Trophoblast cell (in vitro differentiated cells and primary cell): ENCODE measurements at regions not wholly inside any gene's neighbourhood (a gene's known extent, or its start where the extent isn't known, plus 50 kb on each side); places are given as distances from the start of the nearest gene placed in this dataset.
"Not testable (repeated sequence)": the region's sequence is repeated elsewhere in the genome, so short reads cannot be mapped to it uniquely, and the experiment has no call there.

Experiments used
- DNase-seq, 2 donors: peaks; one replicate each; pipeline ENCODE4 v3.0.0-alpha.2; 2016
- H2AFZ ChIP-seq: 2 replicates; pipeline ENCODE4 v1.6.1; 2013; ENCODE audit warnings: low read length, moderate library complexity, mild to moderate bottlenecking; ENCODE audit not compliant: insufficient read depth, poor library complexity
- H2AK5ac ChIP-seq: 2 replicates; pipeline ENCODE4 v1.6.1; 2013; ENCODE audit warnings: mild to moderate bottlenecking, low read length
- H2BK120ac ChIP-seq: 2 replicates; pipeline ENCODE4 v1.6.1; 2013; ENCODE audit warnings: low read length, mild to moderate bottlenecking, moderate library complexity; ENCODE audit not compliant: insufficient read depth, poor library complexity
- H2BK12ac ChIP-seq: 2 replicates; pipeline ENCODE4 v1.6.1; 2013; ENCODE audit warnings: mild to moderate bottlenecking, low read length, moderate library complexity
- H2BK5ac ChIP-seq: 2 replicates; pipeline ENCODE4 v1.6.1; 2013; ENCODE audit warnings: low read length, low read depth, moderate library complexity, mild to moderate bottlenecking; ENCODE audit not compliant: poor library complexity
- H3K14ac ChIP-seq: 2 replicates; pipeline ENCODE4 v1.6.1; 2013; ENCODE audit warnings: mild to moderate bottlenecking, low read length
- H3K18ac ChIP-seq: 2 replicates; pipeline ENCODE4 v1.6.1; 2013; ENCODE audit warnings: mild to moderate bottlenecking, low read length
- H3K23ac ChIP-seq: 2 replicates; pipeline ENCODE4 v1.6.1; 2013; ENCODE audit warnings: low read length
- H3K27ac ChIP-seq: 2 replicates; pipeline ENCODE4 v1.5.1; 2013; ENCODE audit warnings: low read depth, mild to moderate bottlenecking, inconsistent platforms, low read length, moderate library complexity
- H3K27me3 ChIP-seq: 2 replicates; pipeline ENCODE4 v1.6.1; 2013; ENCODE audit warnings: inconsistent platforms, mild to moderate bottlenecking, low read length, moderate library complexity; ENCODE audit not compliant: insufficient read depth
- H3K36me3 ChIP-seq, 2 experiments: 1 replicate in 1 of 2; 2 replicates in 1 of 2; pipeline ENCODE4 v1.6.1; 2013; ENCODE audit warnings: low read length in 2 of 2, mild to moderate bottlenecking in 2 of 2, moderate library complexity in 1 of 2; ENCODE audit not compliant: insufficient read depth in 2 of 2, control insufficient read depth in 1 of 2
- H3K4ac ChIP-seq: 2 replicates; pipeline ENCODE4 v1.6.1; 2013; ENCODE audit warnings: low read depth, mild to moderate bottlenecking, low read length, moderate library complexity
- H3K4me1 ChIP-seq, 2 experiments: 1 replicate in 1 of 2; 2 replicates in 1 of 2; pipeline ENCODE4 v1.6.1; 2013; ENCODE audit warnings: low read length in 2 of 2, mild to moderate bottlenecking in 2 of 2, moderate library complexity in 1 of 2; ENCODE audit not compliant: insufficient read depth in 2 of 2, control insufficient read depth in 1 of 2
- H3K4me2 ChIP-seq: 2 replicates; pipeline ENCODE4 v1.6.1; 2013; ENCODE audit warnings: inconsistent platforms, mild to moderate bottlenecking, low read length, moderate library complexity
- H3K4me3 ChIP-seq: 2 replicates; pipeline ENCODE4 v1.5.1; 2013; ENCODE audit warnings: mild to moderate bottlenecking, low read depth, low read length, inconsistent platforms
- H3K79me1 ChIP-seq: one replicate; pipeline ENCODE4 v1.6.1; 2013; ENCODE audit warnings: low read length
- H3K79me2 ChIP-seq: 2 replicates; pipeline ENCODE4 v1.6.1; 2013; ENCODE audit warnings: low read length, mild to moderate bottlenecking; ENCODE audit not compliant: control insufficient read depth, insufficient read depth, poor library complexity
- H3K9ac ChIP-seq: 2 replicates; pipeline ENCODE4 v1.6.1; 2013; ENCODE audit warnings: mild to moderate bottlenecking, low read length
- H3K9me3 ChIP-seq: 2 replicates; pipeline ENCODE4 v1.6.1; 2013; ENCODE audit warnings: low read depth, mild to moderate bottlenecking, control low read depth, inconsistent platforms, low read length; ENCODE audit not compliant: insufficient read depth
- H4K12ac ChIP-seq: 2 replicates; pipeline ENCODE4 v1.6.1; 2013; ENCODE audit warnings: low read depth, mild to moderate bottlenecking, low read length, moderate library complexity
- H4K8ac ChIP-seq: 2 replicates; pipeline ENCODE4 v1.6.1; 2013; ENCODE audit warnings: low read depth, mild to moderate bottlenecking, low read length, moderate library complexity
- H4K91ac ChIP-seq: one replicate; pipeline ENCODE4 v1.6.1; 2013; ENCODE audit warnings: low read depth, mild to moderate bottlenecking, low read length, moderate library complexity
- WGBS: extraction: QIAGEN DNeasy Blood & Tissue Kit; methylation state at CpG from one replicate; pipeline ENCODE4 v1.1.7; 2013; ENCODE audit warnings: missing lambda C conversion rate; ENCODE audit not compliant: insufficient read length, insufficient coverage; ENCODE audit errors: extremely low coverage; 5-methylcytosine and 5-hydroxymethylcytosine counted together

GRCh38 chr5:87210076-87210475 lies 57.6 kb upstream of the RASA1 start:
- no peak overlapping the region for H3K9ac ChIP-seq
- no peak for DNase-seq
- H3K14ac ChIP-seq: no peak overlapping the region
- H3K27me3 ChIP-seq: no peaks in the 10 kb centered on the region
- no peak overlapping the region for H3K4me2 ChIP-seq
- H3K4me3 ChIP-seq: no peak overlapping the region
- H3K79me2 ChIP-seq: no peaks in the 10 kb centered on the region
- H3K4me1 ChIP-seq: no peaks in the 10 kb centered on the region
- no peak overlapping the region for H3K27ac ChIP-seq
- no peak overlapping the region for H3K18ac ChIP-seq
- no CpG with 5 or more reads among the region's 1 CpG for WGBS
- H2BK120ac ChIP-seq: no peak overlapping the region
- H4K8ac ChIP-seq: no peak overlapping the region
- no peak overlapping the region for H2BK5ac ChIP-seq
- H2AFZ ChIP-seq: no peak overlapping the region
- no peaks in the 10 kb centered on the region for H3K79me1 ChIP-seq
- no peak overlapping the region for H4K91ac ChIP-seq
- H3K36me3 ChIP-seq: no peaks in the 10 kb centered on the region
- no peaks in the 10 kb centered on the region for H3K9me3 ChIP-seq
- H2BK12ac ChIP-seq: no peak overlapping the region
- H3K23ac ChIP-seq: no peak overlapping the region
- H2AK5ac ChIP-seq: no peak overlapping the region
- no peak overlapping the region for H3K4ac ChIP-seq
- no peak overlapping the region for H4K12ac ChIP-seq

DNA sequence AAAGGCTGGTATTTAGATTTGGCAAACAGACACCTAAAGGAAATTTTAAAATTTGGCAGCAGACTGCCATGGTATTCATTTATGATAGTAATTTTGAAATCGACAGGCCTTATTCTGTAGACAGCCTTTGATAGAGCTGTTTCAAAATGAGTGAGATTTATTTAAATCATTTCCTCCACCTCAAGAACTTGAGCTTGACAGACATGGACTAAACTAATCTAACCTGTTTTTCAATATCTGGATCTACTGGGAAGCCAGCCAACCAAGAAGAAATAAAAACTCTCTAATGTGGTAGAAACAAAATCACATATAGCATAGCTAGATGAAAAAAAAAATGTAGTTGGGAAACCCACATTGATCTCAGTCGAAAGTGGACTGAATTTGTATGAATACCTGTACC lies 56.9 kb upstream of the RASA1 start:
- Histone ChIP-seq H2BK12ac (no peak overlapping the region), H3K79me1 (no peaks in the 10 kb centered on the region), H4K12ac (no peak overlapping the region), H3K27ac (no peak overlapping the region), H3K4ac (no peak overlapping the region), H3K79me2 (no peaks in the 10 kb centered on the region), H3K23ac (no peak overlapping the region), H3K9ac (no peak overlapping the region), H3K27me3 (no peaks in the 10 kb centered on the region), H2BK120ac (no peak overlapping the region), H3K4me1 (no peaks in the 10 kb centered on the region), H3K4me2 (no peak overlapping the region), H2BK5ac (no peak overlapping the region), H3K14ac (no peak overlapping the region), H4K8ac (no peak overlapping the region), H3K4me3 (no peak overlapping the region), H3K36me3 (no peaks in the 10 kb centered on the region), H3K18ac (no peak overlapping the region), H4K91ac (no peak overlapping the region), H3K9me3 (no peaks in the 10 kb centered on the region), H2AK5ac (no peak overlapping the region), H2AFZ (no peak overlapping the region)
- peak in 1 of 2 donors; percentile 26 for DNase-seq
- no CpG with 5 or more reads among the region's 2 CpGs for WGBS

DNA sequence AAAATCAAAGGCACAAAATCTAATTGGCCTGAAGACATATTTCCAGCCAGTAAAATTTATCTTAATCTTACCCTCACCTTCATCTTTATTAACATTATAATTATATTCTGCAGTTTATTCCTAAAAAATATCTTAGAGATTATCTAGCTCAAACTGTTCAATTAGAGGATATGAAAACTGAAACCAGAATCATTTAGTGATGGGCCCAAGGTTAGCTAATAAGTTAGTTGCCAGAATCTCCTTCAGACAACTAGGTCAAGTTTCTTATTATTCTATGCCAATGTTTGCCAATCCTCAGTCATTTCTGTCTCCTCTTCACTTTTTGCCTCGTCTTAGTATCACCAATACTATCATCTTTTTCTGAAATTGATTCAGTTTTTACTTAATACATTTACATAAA lies 56.0 kb upstream of the RASA1 start:
- Histone ChIP-seq H4K12ac (no peak overlapping the region), H3K79me1 (no peaks in the 10 kb centered on the region), H3K9me3 (no peaks in the 10 kb centered on the region), H4K91ac (no peak overlapping the region), H3K27ac (no peak overlapping the region), H3K27me3 (no peaks in the 10 kb centered on the region), H3K14ac (no peak overlapping the region), H4K8ac (no peak overlapping the region), H2AFZ (no peak overlapping the region), H2BK12ac (no peak overlapping the region), H3K23ac (no peak overlapping the region), H3K4me1 (no peaks in the 10 kb centered on the region), H3K4ac (no peak overlapping the region), H3K36me3 (no peaks in the 10 kb centered on the region), H2AK5ac (no peak overlapping the region), H2BK120ac (no peak overlapping the region), H3K18ac (no peak overlapping the region), H3K9ac (no peak overlapping the region), H2BK5ac (no peak overlapping the region), H3K4me3 (no peak overlapping the region), H3K4me2 (no peak overlapping the region), H3K79me2 (no peaks in the 10 kb centered on the region)
- WGBS: no CpG with 5 or more reads among the region's 1 CpG
- no peak for DNase-seq

DNA sequence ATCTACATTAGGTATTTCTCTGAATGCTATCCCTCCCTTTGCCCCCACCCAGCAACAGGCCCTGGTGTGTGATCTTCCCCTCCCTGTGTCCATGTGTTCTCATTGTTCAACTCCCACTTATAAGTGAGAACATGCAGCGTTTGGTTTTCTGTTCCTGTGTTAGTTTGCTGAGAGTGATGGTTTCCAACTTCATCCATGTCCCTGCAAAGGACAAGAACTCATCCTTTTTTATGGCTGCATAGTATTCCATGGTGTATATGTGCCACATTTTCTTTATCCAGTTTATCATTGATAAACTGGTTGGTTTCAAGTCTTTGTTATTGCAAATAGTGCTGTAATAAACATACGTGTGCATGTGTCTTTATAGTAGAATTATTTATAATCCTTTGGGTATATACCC lies 55.5 kb upstream of the RASA1 start:
- H3K36me3 ChIP-seq: not testable (repeated sequence)

More for the DNA sequence above, 55.5 kb upstream of the RASA1 start:
- not testable (repeated sequence) for H3K27me3 ChIP-seq, H4K8ac ChIP-seq, H3K79me2 ChIP-seq, H2BK12ac ChIP-seq, H2AK5ac ChIP-seq, H3K79me1 ChIP-seq, H4K12ac ChIP-seq, H3K18ac ChIP-seq, H3K23ac ChIP-seq, DNase-seq, H2BK120ac ChIP-seq, H3K4me1 ChIP-seq, H2BK5ac ChIP-seq, H2AFZ ChIP-seq, H3K4me3 ChIP-seq, H3K9ac ChIP-seq, H3K27ac ChIP-seq, H3K4me2 ChIP-seq, H3K14ac ChIP-seq, H4K91ac ChIP-seq, H3K4ac ChIP-seq, H3K9me3 ChIP-seq
- no CpG with 5 or more reads among the region's 2 CpGs for WGBS
